ENCODE measurements at regions not wholly inside any gene's neighbourhood (a gene's known extent, or its start where the extent isn't known, plus 50 kb on each side); places are given as distances from the start of the nearest gene placed in this dataset.

- POLR2A ChIA-PET (ENCODE audit: partially characterized antibody) = interaction anchor here (0.7 kb wide), 1 partner anchor 1595 kb away, joined by 4 read pairs; no protein-coding TSS in a partner anchor
- no peak for FAIRE-seq
- TF ChIP-seq RFX5 (IDR thresholded peaks at IDR 0.05; ENCODE audit: borderline replicate concordance, low read depth, low read length) = no peak
These were observed 1181.3 kb upstream of the AUTS2 start for GRCh38 chr7:68417002-68417401.

More at GRCh38 chr7:68417002-68417401, 1181.3 kb upstream of the AUTS2 start:
- H3K23ac ChIP-seq (ENCODE audit: insufficient read length) = no peak overlapping the region
- DNase-seq (ENCODE audit: low read depth in 1 of 2, low spot score in 2 of 2) = no peak
- H3K9me3 ChIP-seq (ENCODE audit: insufficient read depth in 2 of 2, low read depth in 1 of 2, low read length in 1 of 2) = peaks cover 7 to 10% of the 10 kb centered on the region in 2 experiments
- H3K4me2 ChIP-seq (ENCODE audit: insufficient read depth in 1 of 2, low read depth in 2 of 2, low read length in 2 of 2) = no peak overlapping the region
- no peak overlapping the region for H2BK120ac ChIP-seq (replicated peaks; ENCODE audit: low read depth, low read length)
- no peak overlapping the region for H2BK15ac ChIP-seq (ENCODE audit: low read length)
- no peak overlapping the region for H3K4ac ChIP-seq (replicated peaks; ENCODE audit: insufficient read length, low read depth, low read length)
- H2BK12ac ChIP-seq (ENCODE audit: low read depth, low read length) = no peak overlapping the region
- H2BK5ac ChIP-seq (ENCODE audit: low read depth, low read length) = no peak overlapping the region
- H3K27ac ChIP-seq (ENCODE audit: low read depth, low read length) = no peak overlapping the region
- no peaks in the 10 kb centered on the region; the same call in 1 of the 2 replicates for H3K23me2 ChIP-seq (ENCODE audit: low read depth, low read length)
- 97% methylated on average over 2 of the region's 2 CpGs; no CpG with 5 or more reads in 1 of the 2 experiments for WGBS, 2 experiments (ENCODE audit: extremely low coverage in 1 of 2, insufficient coverage in 1 of 2, insufficient read length in 1 of 2, insufficient replicate concordance in 2 of 2, low coverage in 1 of 2, low lambda C conversion rate in 2 of 2, missing lambda C conversion rate in 1 of 2)
- H3K9ac ChIP-seq (replicated peaks in 1 of 4; ENCODE audit: extremely low read depth in 1 of 4, low read depth in 3 of 4, low read length in 3 of 4) = no peak overlapping the region
- H4K20me1 ChIP-seq (replicated peaks in 1 of 2; ENCODE audit: control insufficient read depth in 1 of 2, insufficient read depth in 2 of 2, low read length in 2 of 2) = no peaks in the 10 kb centered on the region
- H3K27me3 ChIP-seq (replicated peaks in 1 of 4; ENCODE audit: control insufficient read depth in 3 of 4, extremely low read depth in 1 of 4, insufficient read depth in 3 of 4, low read length in 3 of 4) = no peaks in the 10 kb centered on the region
- no peak overlapping the region for H3K4me3 ChIP-seq (ENCODE audit: extremely low read depth in 1 of 4, insufficient read depth in 2 of 4, low read depth in 3 of 4, low read length in 4 of 4)
- no peaks in the 10 kb centered on the region for H3K79me1 ChIP-seq (ENCODE audit: low read depth, low read length)
- no peak overlapping the region for H4K8ac ChIP-seq (ENCODE audit: extremely low read depth, insufficient read depth, low read length)
- H2BK20ac ChIP-seq (ENCODE audit: low read length) = no peak overlapping the region
- no peak overlapping the region for H3K56ac ChIP-seq (replicated peaks; ENCODE audit: insufficient read length, low read depth, low read length)
- H3K4me1 ChIP-seq (replicated peaks in 1 of 4; ENCODE audit: control insufficient read depth in 3 of 4, insufficient read depth in 4 of 4, low read length in 3 of 4) = no peaks in the 10 kb centered on the region
- no peak overlapping the region for H3K18ac ChIP-seq (ENCODE audit: extremely low read depth, low read length)
- no peaks in the 10 kb centered on the region for H3K36me3 ChIP-seq (ENCODE audit: control insufficient read depth in 2 of 4, insufficient read depth in 4 of 4, low read length in 3 of 4)
- H3K79me2 ChIP-seq (ENCODE audit: control insufficient read depth in 1 of 2, insufficient read depth in 2 of 2, low read length in 2 of 2) = no peaks in the 10 kb centered on the region
- no peak overlapping the region for H4K91ac ChIP-seq (replicated peaks; ENCODE audit: insufficient read length, low read length)
- CTCF ChIA-PET (ENCODE audit: partially characterized antibody) = no interaction called here
- no peak overlapping the region for H4K5ac ChIP-seq (ENCODE audit: insufficient read length, low read depth, low read length)
- H2AFZ ChIP-seq (ENCODE audit: low read length) = no peak overlapping the region
- no peak overlapping the region for H2AK5ac ChIP-seq (ENCODE audit: low read depth, low read length)
- no peak overlapping the region for H3K14ac ChIP-seq (ENCODE audit: insufficient read length)

All from H1 (cell line).